ENCODE measurements at regions not wholly inside any gene's neighbourhood (a gene's known extent, or its start where the extent isn't known, plus 50 kb on each side); places are given as distances from the start of the nearest gene placed in this dataset.

- peaks cover under 1% of the 10 kb centered on the region for H3K36me3 Mint-ChIP-seq (ENCODE audit: insufficient read depth)
- H3K9me3 Mint-ChIP-seq (ENCODE audit: low read depth): peaks cover 19% of the 10 kb centered on the region
- DNase-seq (ENCODE audit: low spot score, unreplicated experiment): no peak
Measured at GRCh38 chr5:123771715-123772114, 259.7 kb downstream of the CSNK1G3 start.

GRCh38 chr5:123763201-123763600 lies 251.2 kb downstream of the CSNK1G3 start:
- no peak overlapping the region for H3K4me3 Mint-ChIP-seq (ENCODE audit: low read depth)
- no peak overlapping the region for H3K27ac Mint-ChIP-seq
- H3K9me3 Mint-ChIP-seq (ENCODE audit: low read depth): peaks cover 22% of the 10 kb centered on the region
- H3K4me1 Mint-ChIP-seq (ENCODE audit: low read depth): no peaks in the 10 kb centered on the region
- H3K27me3 Mint-ChIP-seq: no peaks in the 10 kb centered on the region
- no peak for DNase-seq (ENCODE audit: low spot score, unreplicated experiment)
- TF ChIP-seq CTCF (IDR thresholded peaks at IDR 0.05; ENCODE audit: unreplicated experiment): no peak
- peaks cover 5% of the 10 kb centered on the region for H3K36me3 Mint-ChIP-seq (ENCODE audit: insufficient read depth)

More at GRCh38 chr5:123771715-123772114, 259.7 kb downstream of the CSNK1G3 start:
- no peak for TF ChIP-seq CTCF (IDR thresholded peaks at IDR 0.05; ENCODE audit: unreplicated experiment)
- H3K4me1 Mint-ChIP-seq (ENCODE audit: low read depth): peaks cover 1% of the 10 kb centered on the region
- no peak overlapping the region for H3K4me3 Mint-ChIP-seq (ENCODE audit: low read depth)
- no peaks in the 10 kb centered on the region for H3K27me3 Mint-ChIP-seq
- H3K27ac Mint-ChIP-seq: no peak overlapping the region

GRCh38 chr5:123756816-123757215 lies 244.8 kb downstream of the CSNK1G3 start:
- Mint-ChIP-seq H3K27me3 (no peaks in the 10 kb centered on the region), H3K27ac (no peak overlapping the region), H3K9me3 (ENCODE audit: low read depth) (peaks cover 5% of the 10 kb centered on the region), H3K4me1 (ENCODE audit: low read depth) (peaks cover 16% of the 10 kb centered on the region), H3K4me3 (ENCODE audit: low read depth) (no peak overlapping the region), H3K36me3 (ENCODE audit: insufficient read depth) (peaks cover 2% of the 10 kb centered on the region)
- TF ChIP-seq CTCF (IDR thresholded peaks at IDR 0.05; ENCODE audit: unreplicated experiment): no peak
- no peak for DNase-seq (ENCODE audit: low spot score, unreplicated experiment)

GRCh38 chr5:123756318-123756665 lies 244.3 kb downstream of the CSNK1G3 start:
- H3K27ac Mint-ChIP-seq: no peak overlapping the region
- H3K27me3 Mint-ChIP-seq: no peaks in the 10 kb centered on the region
- DNase-seq (ENCODE audit: low spot score, unreplicated experiment): no peak
- H3K36me3 Mint-ChIP-seq (ENCODE audit: insufficient read depth): peaks cover 2% of the 10 kb centered on the region
- peaks cover 16% of the 10 kb centered on the region for H3K4me1 Mint-ChIP-seq (ENCODE audit: low read depth)
- TF ChIP-seq CTCF (IDR thresholded peaks at IDR 0.05; ENCODE audit: unreplicated experiment): no peak
- no peak overlapping the region for H3K4me3 Mint-ChIP-seq (ENCODE audit: low read depth)
- peaks cover 5% of the 10 kb centered on the region for H3K9me3 Mint-ChIP-seq (ENCODE audit: low read depth)

- no peak for TF ChIP-seq CTCF (IDR thresholded peaks at IDR 0.05; ENCODE audit: unreplicated experiment)
- no peak overlapping the region for H3K4me3 Mint-ChIP-seq (ENCODE audit: low read depth)
- peaks cover 2% of the 10 kb centered on the region for H3K36me3 Mint-ChIP-seq (ENCODE audit: insufficient read depth)
- H3K27me3 Mint-ChIP-seq: no peaks in the 10 kb centered on the region
- no peak overlapping the region for H3K27ac Mint-ChIP-seq
- H3K9me3 Mint-ChIP-seq (ENCODE audit: low read depth): peaks cover 5% of the 10 kb centered on the region
- no peak for DNase-seq (ENCODE audit: low spot score, unreplicated experiment)
- H3K4me1 Mint-ChIP-seq (ENCODE audit: low read depth): peaks cover 16% of the 10 kb centered on the region
Measured at GRCh38 chr5:123755653-123756317, 243.8 kb downstream of the CSNK1G3 start.
